Adrenal gland (tissue), 9 donors: ENCODE measurements at regions not wholly inside any gene's neighbourhood (a gene's known extent, or its start where the extent isn't known, plus 50 kb on each side); places are given as distances from the start of the nearest gene placed in this dataset.

Experiments
- DNase-seq, 7 donors: peaks; one replicate each; pipeline ENCODE4 v3.0.0-alpha.2; 2019 to 2020
- H3K27ac ChIP-seq, 5 donors: fragments of 200-600 bp; sonication (generic) in 4 of 5; 1 replicate in 3 of 5; 2 replicates in 2 of 5; pipeline versions ENCODE4 v1.5.1 to v1.8.0; 2016 to 2020; ENCODE audit warnings: mild to moderate bottlenecking in 1 of 5
- H3K27me3 ChIP-seq: fragments of 200-600 bp; 2 replicates; pipeline ENCODE4 v1.8.0; 2021
- H3K36me3 ChIP-seq, 2 donors: fragments of 200-600 bp; replicated peaks in 1 of 2; 1 replicate in 1 of 2; 2 replicates in 1 of 2; pipeline versions ENCODE4 v1.5.1 to v1.8.0; 2018 to 2022
- H3K4me1 ChIP-seq, 2 donors: fragments of 200-600 bp; replicated peaks in 1 of 2; 1 replicate in 1 of 2; 2 replicates in 1 of 2; pipeline versions ENCODE4 v1.5.1 to v1.8.0; 2018 to 2021
- H3K4me3 ChIP-seq, 4 donors: fragments of 200-600 bp; sonication (generic) in 3 of 4; one replicate each; pipeline ENCODE4 v1.5.1; 2016 to 2018
- H3K9me3 ChIP-seq, 3 donors: fragments of 200-600 bp; sonication (generic) in 1 of 3; replicated peaks in 1 of 3; 1 replicate in 2 of 3; 2 replicates in 1 of 3; pipeline versions ENCODE4 v1.5.1 to v1.8.0; 2016 to 2021
- POLR2A ChIP-seq, 2 donors: fragments of 450-650 bp; IDR thresholded peaks; one replicate each; pipeline ENCODE4 v1.6.1; 2017; ENCODE audit warnings: antibody characterized with exemption in 2 of 2, mild to moderate bottlenecking in 2 of 2, moderate library complexity in 1 of 2
- WGBS, 4 donors: extraction: QIAGEN DNeasy Blood & Tissue Kit in 2 of 4; methylation state at CpG; one replicate each; pipeline versions ENCODE4 v1.1.5 to v1.1.7; 2013 to 2017; 5-methylcytosine and 5-hydroxymethylcytosine counted together
- intact Hi-C, 2 donors: fragments of 100-400 bp; cut with DNase I; formaldehyde crosslinking; loops; one replicate each; pipeline versions ENCODE4 v1.14.1 to v1.15.0; 2022 to 2023
- TF ChIP-seq, protein P1 (sequence below), 6 experiments: fragments of 450-650 bp in 4 of 6; fragments of 200-600 bp in 2 of 6; sonication (generic) in 1 of 6; IDR thresholded peaks; 1 replicate in 5 of 6; 2 replicates in 1 of 6; pipeline versions ENCODE4 v1.5.1 to v1.8.0; 2016 to 2021; ENCODE audit warnings: antibody characterized with exemption in 6 of 6, mild to moderate bottlenecking in 2 of 6, moderate library complexity in 1 of 6
- donor health status: healthy with polysubstance abuse.
- donor health status: Bipolar disorder and iron deficiency.
- donor health status: DM: yes; HTN: yes; CAD: no.
- donor health status: DM: no; HTN: no; CAD: no.
- donor health status: DM: no; HTN: no; CAD: no.

DNA sequence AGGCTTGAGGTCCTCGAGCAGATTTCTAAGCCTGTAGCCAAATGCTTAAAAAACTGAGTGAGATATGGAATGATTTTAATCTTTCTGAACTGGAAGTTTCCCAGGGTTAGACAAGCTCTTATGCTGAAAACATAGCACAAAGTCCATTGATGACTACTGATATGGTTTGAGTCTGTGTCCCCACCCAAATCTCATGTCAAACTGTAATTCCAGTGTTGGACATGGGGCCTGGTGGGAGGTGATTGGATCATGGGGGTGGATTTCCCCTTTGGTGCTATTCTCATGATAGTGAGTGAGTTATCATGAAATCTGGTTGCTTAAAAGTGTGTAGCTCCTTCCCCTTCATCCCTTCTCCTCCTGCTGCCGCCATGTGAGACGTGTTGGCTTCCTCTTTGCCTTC, 454.9 kb downstream of the SPRY1 start:
- no peak for DNase-seq
- intact Hi-C loops, result no loop called here
- no peak for TF ChIP-seq POLR2A (IDR thresholded peaks at IDR 0.05)
- TF ChIP-seq, protein P1, sequence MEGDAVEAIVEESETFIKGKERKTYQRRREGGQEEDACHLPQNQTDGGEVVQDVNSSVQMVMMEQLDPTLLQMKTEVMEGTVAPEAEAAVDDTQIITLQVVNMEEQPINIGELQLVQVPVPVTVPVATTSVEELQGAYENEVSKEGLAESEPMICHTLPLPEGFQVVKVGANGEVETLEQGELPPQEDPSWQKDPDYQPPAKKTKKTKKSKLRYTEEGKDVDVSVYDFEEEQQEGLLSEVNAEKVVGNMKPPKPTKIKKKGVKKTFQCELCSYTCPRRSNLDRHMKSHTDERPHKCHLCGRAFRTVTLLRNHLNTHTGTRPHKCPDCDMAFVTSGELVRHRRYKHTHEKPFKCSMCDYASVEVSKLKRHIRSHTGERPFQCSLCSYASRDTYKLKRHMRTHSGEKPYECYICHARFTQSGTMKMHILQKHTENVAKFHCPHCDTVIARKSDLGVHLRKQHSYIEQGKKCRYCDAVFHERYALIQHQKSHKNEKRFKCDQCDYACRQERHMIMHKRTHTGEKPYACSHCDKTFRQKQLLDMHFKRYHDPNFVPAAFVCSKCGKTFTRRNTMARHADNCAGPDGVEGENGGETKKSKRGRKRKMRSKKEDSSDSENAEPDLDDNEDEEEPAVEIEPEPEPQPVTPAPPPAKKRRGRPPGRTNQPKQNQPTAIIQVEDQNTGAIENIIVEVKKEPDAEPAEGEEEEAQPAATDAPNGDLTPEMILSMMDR (IDR thresholded peaks at IDR 0.05), result no peak
- no peaks in the 10 kb centered on the region for H3K36me3 ChIP-seq
- H3K27ac ChIP-seq, result no peak overlapping the region
- no peaks in the 10 kb centered on the region for H3K27me3 ChIP-seq
- no peak overlapping the region for H3K4me3 ChIP-seq
- H3K4me1 ChIP-seq, result peaks cover 0 to 28% of the 10 kb centered on the region in 2 donors
- 76 to 88% (median 88%) methylated on average over 3 of the region's 3 CpGs for WGBS, 4 donors
- no peaks in the 10 kb centered on the region for H3K9me3 ChIP-seq

DNA sequence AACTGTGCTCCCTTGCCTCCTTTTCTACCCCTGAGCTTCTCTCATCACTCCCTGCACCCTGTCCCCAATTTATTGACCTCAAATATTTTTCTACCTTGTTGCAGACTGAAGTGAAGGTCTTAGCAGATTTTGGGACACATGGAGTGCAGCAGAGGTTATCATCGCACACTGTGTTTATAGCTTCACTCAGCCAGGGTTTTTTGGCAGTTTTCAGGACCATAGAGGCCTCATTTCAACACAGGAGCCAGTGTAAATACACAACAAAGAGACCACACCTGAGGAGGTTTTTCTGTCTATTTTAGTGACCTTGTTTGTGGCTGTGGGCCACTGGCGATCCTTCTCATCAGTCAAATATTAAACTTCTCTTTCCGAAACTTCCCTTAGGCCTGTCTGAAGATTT, 457.1 kb downstream of the SPRY1 start:
- no peak overlapping the region for H3K27ac ChIP-seq
- TF ChIP-seq, protein P1 (IDR thresholded peaks at IDR 0.05), result no peak
- no peak for TF ChIP-seq POLR2A (IDR thresholded peaks at IDR 0.05)
- H3K9me3 ChIP-seq, result no peaks in the 10 kb centered on the region
- no peak for DNase-seq
- no peaks in the 10 kb centered on the region for H3K27me3 ChIP-seq
- H3K4me1 ChIP-seq, result peaks cover 0 to 40% of the 10 kb centered on the region in 2 donors
- no peak overlapping the region for H3K4me3 ChIP-seq
- 89 to 97% (median 93%) methylated on average over 3 of the region's 3 CpGs for WGBS, 4 donors
- H3K36me3 ChIP-seq, result no peaks in the 10 kb centered on the region
- intact Hi-C loops, result no loop called here

DNA sequence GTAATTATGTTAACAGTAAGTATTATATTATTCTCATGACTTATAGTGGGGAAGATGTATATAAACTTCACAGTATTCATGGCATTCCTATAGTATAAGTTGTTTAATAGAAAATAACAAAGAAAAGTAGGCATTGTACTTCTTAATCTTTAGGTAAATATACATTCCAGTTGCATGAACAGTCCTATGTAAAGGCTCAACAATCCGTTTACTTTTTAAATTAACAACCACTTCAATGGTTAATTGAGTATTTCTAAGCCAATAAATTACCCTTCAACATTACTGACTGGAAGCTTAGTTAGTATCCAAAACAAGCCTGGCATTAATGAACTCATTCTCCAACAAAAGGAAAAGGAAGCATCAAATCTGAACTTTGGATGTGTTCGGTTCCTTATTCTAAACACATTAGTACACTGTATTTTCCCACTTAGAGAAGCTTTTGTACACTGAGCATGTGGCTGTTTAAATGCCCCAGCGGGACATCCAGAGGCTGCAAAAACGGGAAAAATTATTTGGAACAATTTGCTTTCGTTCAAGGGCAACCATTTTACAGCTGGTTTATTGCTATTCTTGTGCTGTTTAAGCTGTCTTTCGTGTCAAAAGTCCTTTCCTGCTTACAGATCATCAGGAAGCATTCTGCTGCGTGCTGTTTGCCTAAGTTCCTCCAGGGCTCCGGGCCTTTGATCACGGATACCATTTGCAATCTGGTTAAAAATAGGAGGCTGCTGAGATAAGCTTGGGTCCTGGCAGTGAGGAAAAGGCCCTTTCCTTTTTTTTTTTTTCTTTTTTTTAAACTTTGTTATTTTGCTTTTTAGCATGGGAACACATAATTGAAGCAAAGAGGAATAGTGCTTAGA, 460.3 kb downstream of the SPRY1 start:
- intact Hi-C loops, result no loop called here
- 9 to 14% (median 13%) methylated on average over 9 of the region's 9 CpGs for WGBS, 4 donors
- DNase-seq, result peak; percentile 35 to 85 (median 68)

DNA sequence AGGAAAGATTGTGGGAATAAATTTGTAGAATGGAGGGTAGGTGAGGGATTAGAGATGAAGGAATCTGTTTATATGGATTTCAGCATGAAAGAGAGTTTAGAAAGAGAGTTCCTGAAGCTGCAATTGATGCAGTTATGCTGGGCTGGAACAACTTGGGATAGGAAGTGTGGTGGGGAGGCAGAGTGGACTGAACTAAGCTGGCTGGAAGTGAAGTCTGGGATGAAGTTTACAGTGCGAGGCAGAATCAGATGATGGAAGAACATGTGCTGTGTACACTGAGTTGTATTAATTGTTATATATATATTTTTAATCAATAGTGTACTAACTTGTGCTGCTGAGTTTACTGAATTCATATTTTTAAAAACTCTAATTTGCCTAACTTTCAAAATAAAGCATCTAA, 461.9 kb downstream of the SPRY1 start:
- DNase-seq, result no peak
- Histone ChIP-seq H3K4me3 (no peak overlapping the region), H3K36me3 (no peaks in the 10 kb centered on the region), H3K27ac (peak overlapping the region in 1 of 5 donors; percentile 75), H3K9me3 (no peaks in the 10 kb centered on the region), H3K27me3 (no peaks in the 10 kb centered on the region), H3K4me1 (peaks cover 0 to 37% of the 10 kb centered on the region in 2 donors)
- 80 to 98% (median 90%) methylated on average over 1 of the region's 1 CpG for WGBS, 4 donors
- TF ChIP-seq, protein P1 (IDR thresholded peaks at IDR 0.05), result no peak
- no peak for TF ChIP-seq POLR2A (IDR thresholded peaks at IDR 0.05)
- intact Hi-C loops, result no loop called here

More for the DNA sequence above, 460.3 kb downstream of the SPRY1 start:
- H3K36me3 ChIP-seq, result no peaks in the 10 kb centered on the region
- H3K27ac ChIP-seq, result peak overlapping the region; percentile 18 to 87 (median 66)
- H3K9me3 ChIP-seq, result no peaks in the 10 kb centered on the region
- no peak for TF ChIP-seq POLR2A (IDR thresholded peaks at IDR 0.05)
- TF ChIP-seq, protein P1 (IDR thresholded peaks at IDR 0.05), result peak; percentile 5 to 63 (median 39)
- H3K4me3 ChIP-seq, result peak overlapping the region in 1 of 4 donors; percentile 16
- H3K27me3 ChIP-seq, result no peaks in the 10 kb centered on the region
- H3K4me1 ChIP-seq, result peaks cover 0 to 37% of the 10 kb centered on the region in 2 donors
